Ishikawa (cell line): ENCODE measurements at regions not wholly inside any gene's neighbourhood (a gene's known extent, or its start where the extent isn't known, plus 50 kb on each side); places are given as distances from the start of the nearest gene placed in this dataset.

Experiments used
- CEBPB ChIP-seq: IDR thresholded peaks from 2 replicates; pipeline ENCODE4 v1.6.1; 2012
- CREB1 ChIP-seq: IDR thresholded peaks from 2 replicates; pipeline ENCODE4 v1.6.1; 2012; ENCODE audit warnings: low read depth
- EGR1 ChIP-seq: IDR thresholded peaks from 2 replicates; pipeline ENCODE4 v1.6.1; 2012
- EP300 ChIP-seq: IDR thresholded peaks from 2 replicates; pipeline ENCODE4 v1.6.1; 2012; ENCODE audit warnings: borderline replicate concordance
- FOXM1 ChIP-seq: IDR thresholded peaks from 2 replicates; pipeline ENCODE4 v1.6.1; 2012; ENCODE audit warnings: low read depth, borderline replicate concordance
- NFIC ChIP-seq: IDR thresholded peaks from 2 replicates; pipeline ENCODE4 v1.6.1; 2012
- RAD21 ChIP-seq: IDR thresholded peaks from 2 replicates; pipeline ENCODE4 v1.6.1; 2012; ENCODE audit warnings: low read depth
- TAF1 ChIP-seq: IDR thresholded peaks from 2 replicates; pipeline ENCODE4 v1.6.1; 2012; ENCODE audit warnings: low read depth, mild to moderate bottlenecking
- TCF12 ChIP-seq: IDR thresholded peaks from 2 replicates; pipeline ENCODE4 v1.6.1; 2012; ENCODE audit warnings: low read depth
- TEAD4 ChIP-seq: IDR thresholded peaks from 2 replicates; pipeline ENCODE4 v1.6.1; 2012
- YY1 ChIP-seq: IDR thresholded peaks from 2 replicates; pipeline ENCODE4 v1.6.1; 2012; ENCODE audit warnings: low read depth
- ZBTB7A ChIP-seq: IDR thresholded peaks from 2 replicates; pipeline ENCODE4 v1.6.1; 2012; ENCODE audit warnings: low read depth
- TF ChIP-seq, protein P1 (sequence below): IDR thresholded peaks from 2 replicates; pipeline ENCODE4 v1.6.1; 2012
- TF ChIP-seq, protein P2 (sequence below): IDR thresholded peaks from 2 replicates; pipeline ENCODE4 v1.6.1; 2012
- TF ChIP-seq, protein P3 (sequence below): IDR thresholded peaks from 2 replicates; pipeline ENCODE4 v1.6.1; 2012; ENCODE audit warnings: low read depth, mild to moderate bottlenecking

DNA sequence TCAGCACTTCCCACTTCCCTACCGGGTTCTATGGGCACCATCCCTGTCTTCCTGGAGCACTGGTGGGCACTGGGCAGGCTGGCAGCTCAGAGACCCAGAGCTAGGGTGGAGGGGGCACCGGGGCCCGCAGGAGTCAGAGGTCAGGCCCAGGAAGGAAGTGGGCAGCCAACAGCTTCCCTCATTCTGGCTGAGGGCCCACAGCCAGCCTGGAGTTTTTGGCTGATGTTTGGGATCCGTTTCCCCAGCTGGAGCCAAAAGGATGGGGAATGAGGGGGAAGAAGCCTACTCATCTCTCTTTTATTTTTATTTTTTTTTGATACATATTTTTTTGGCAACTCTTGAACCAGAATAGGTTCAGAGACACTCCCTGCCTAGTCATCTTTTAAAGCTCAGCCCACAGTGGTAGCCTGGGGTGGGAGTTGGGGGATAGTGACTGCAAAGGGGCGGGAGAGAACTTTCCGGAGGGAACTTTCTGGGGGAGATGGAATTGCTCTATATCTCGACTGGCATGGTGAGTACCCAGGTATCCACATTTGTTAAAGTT, 54.2 kb upstream of the MLN start:
- no peak for TF ChIP-seq ZBTB7A
- TF ChIP-seq EGR1: no peak
- TF ChIP-seq EP300: no peak
- TF ChIP-seq NFIC: no peak
- no peak for TF ChIP-seq TCF12
- TF ChIP-seq, protein P1, sequence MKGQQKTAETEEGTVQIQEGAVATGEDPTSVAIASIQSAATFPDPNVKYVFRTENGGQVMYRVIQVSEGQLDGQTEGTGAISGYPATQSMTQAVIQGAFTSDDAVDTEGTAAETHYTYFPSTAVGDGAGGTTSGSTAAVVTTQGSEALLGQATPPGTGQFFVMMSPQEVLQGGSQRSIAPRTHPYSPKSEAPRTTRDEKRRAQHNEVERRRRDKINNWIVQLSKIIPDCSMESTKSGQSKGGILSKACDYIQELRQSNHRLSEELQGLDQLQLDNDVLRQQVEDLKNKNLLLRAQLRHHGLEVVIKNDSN: no peak
- TF ChIP-seq TAF1: no peak
- TF ChIP-seq, protein P2, sequence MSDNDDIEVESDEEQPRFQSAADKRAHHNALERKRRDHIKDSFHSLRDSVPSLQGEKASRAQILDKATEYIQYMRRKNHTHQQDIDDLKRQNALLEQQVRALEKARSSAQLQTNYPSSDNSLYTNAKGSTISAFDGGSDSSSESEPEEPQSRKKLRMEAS: no peak
- TF ChIP-seq YY1: no peak
- no peak for TF ChIP-seq TEAD4
- TF ChIP-seq CREB1: no peak
- TF ChIP-seq RAD21: no peak
- no peak for TF ChIP-seq CEBPB
- TF ChIP-seq, protein P3, sequence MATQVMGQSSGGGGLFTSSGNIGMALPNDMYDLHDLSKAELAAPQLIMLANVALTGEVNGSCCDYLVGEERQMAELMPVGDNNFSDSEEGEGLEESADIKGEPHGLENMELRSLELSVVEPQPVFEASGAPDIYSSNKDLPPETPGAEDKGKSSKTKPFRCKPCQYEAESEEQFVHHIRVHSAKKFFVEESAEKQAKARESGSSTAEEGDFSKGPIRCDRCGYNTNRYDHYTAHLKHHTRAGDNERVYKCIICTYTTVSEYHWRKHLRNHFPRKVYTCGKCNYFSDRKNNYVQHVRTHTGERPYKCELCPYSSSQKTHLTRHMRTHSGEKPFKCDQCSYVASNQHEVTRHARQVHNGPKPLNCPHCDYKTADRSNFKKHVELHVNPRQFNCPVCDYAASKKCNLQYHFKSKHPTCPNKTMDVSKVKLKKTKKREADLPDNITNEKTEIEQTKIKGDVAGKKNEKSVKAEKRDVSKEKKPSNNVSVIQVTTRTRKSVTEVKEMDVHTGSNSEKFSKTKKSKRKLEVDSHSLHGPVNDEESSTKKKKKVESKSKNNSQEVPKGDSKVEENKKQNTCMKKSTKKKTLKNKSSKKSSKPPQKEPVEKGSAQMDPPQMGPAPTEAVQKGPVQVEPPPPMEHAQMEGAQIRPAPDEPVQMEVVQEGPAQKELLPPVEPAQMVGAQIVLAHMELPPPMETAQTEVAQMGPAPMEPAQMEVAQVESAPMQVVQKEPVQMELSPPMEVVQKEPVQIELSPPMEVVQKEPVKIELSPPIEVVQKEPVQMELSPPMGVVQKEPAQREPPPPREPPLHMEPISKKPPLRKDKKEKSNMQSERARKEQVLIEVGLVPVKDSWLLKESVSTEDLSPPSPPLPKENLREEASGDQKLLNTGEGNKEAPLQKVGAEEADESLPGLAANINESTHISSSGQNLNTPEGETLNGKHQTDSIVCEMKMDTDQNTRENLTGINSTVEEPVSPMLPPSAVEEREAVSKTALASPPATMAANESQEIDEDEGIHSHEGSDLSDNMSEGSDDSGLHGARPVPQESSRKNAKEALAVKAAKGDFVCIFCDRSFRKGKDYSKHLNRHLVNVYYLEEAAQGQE: no peak
- no peak for TF ChIP-seq FOXM1

DNA sequence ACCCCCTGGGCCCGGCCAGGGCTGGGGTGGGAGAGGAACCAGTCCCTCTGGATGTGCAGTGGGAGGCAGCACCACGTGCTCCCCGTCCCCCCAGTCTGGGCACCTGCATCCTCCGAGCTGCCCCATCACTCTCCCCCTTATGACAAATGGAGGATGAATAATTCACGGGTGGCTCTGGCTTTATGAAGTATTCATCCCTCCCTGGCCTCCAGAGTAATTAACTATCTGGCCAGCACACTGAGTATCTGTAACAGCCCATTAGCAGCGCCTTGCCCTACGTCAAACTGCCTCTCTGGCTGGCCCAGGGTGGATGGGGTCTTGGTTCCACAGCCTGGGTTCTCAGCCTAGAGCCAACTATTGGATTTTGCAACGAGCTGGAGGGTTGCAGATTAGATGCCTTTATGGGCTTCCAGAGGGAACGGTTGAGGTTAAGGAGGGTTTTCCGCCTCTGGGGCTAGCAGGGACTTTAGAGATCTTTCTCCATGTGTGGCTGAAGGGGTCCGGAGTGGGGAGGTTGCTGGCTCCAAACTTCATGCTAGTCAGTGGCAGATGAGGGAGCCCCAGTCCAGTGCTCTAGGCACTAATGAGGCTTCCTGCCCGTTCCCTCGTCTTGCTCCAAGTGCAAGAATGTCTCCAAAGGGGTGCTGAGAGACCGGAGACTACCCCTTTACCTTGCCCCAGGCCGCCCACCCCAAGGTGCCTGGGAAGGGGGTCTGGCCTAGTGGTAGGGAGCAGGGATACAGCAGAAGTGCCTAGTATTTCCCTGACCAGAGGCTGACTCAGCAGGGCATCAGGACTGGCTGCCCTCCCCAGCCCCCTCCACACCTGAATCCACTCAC, 53.5 kb upstream of the MLN start:
- TF ChIP-seq RAD21: no peak
- TF ChIP-seq, protein P3: no peak
- no peak for TF ChIP-seq EP300
- no peak for TF ChIP-seq ZBTB7A
- no peak for TF ChIP-seq CREB1
- no peak for TF ChIP-seq FOXM1
- no peak for TF ChIP-seq EGR1
- TF ChIP-seq, protein P2: no peak
- TF ChIP-seq TCF12: no peak
- no peak for TF ChIP-seq NFIC
- TF ChIP-seq CEBPB: no peak
- no peak for TF ChIP-seq TEAD4
- no peak for TF ChIP-seq YY1
- TF ChIP-seq, protein P1: no peak
- no peak for TF ChIP-seq TAF1

DNA sequence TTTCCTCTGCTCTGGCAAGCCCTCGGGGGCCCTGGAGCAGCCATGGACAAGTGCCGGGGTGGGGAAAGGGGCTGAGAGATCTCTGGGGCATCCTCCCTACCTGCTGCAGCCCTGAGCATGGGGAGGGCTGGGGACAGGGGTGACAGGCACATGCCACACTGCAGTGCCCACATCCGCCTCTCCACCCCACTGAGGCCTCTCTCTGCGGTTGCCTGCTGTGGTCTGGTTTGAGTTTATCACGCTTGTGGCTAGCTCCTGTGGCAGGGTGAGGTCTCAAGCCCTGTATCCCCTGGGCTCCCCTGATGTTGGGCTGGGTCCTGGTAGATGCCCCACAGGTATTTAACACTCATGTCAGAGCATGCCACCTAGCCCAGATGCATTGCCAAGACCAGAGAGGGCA, 52.9 kb upstream of the MLN start:
- TF ChIP-seq, protein P2: no peak
- TF ChIP-seq CREB1 (no peak), TAF1 (no peak), CEBPB (no peak), ZBTB7A (no peak), FOXM1 (no peak)
- TF ChIP-seq, protein P1: no peak

DNA sequence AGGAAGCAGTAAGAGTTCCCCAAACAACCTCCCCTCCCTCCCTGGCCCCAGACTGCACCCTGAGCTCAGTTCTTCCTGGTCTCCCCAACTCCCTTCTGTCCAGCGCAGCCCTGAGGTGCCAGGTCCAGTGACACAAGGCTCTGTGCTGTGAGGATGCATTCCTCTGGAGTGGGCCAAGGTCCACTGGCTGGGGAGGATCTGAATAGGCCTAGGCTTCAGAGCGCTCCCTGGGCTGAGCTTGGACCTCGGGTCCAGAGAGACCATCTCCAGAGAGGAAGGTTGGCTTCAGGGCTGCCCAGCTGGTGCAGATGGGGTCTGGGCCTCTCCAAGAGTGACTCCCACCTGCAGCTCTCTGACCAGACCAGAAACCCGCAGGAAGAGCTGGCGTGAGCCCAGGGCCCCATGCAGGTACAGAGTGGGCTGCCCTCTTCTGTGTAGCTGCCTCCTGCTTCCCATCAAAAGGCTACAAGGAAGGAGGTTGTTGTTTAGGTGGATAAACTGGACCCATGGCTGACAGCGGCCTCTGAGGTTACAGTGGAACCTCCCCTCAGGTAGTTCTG, 52.3 kb upstream of the MLN start:
- no peak for TF ChIP-seq FOXM1

DNA sequence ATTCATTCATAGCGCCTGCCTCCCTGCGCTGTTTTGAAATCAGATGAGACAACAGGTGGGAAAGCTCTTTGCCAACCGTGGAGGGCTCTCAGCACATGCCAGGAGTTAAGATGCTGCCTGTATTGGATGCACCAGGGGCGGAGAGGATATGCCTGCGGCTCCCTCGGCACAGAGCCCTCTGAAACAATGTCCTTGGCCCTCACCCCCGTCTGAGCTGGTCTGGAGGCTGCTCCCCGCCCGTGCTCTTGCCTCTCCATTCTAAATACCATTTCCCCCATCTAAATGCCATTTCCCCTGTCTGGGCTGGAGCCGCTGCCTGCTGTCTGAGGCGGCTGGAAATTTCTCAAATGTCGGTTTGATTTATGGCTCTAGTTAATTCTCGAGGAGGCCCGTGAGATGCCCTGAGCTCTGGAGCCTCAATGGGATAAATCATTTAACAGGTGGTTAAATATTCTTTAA, 50.8 kb upstream of the MLN start:
- TF ChIP-seq TCF12: peak; percentile 78; the same call in 1 of the 2 replicates
- no peak for TF ChIP-seq ZBTB7A
- TF ChIP-seq EP300: peak; percentile 60
